ENCODE measurements at regions not wholly inside any gene's neighbourhood (a gene's known extent, or its start where the extent isn't known, plus 50 kb on each side); places are given as distances from the start of the nearest gene placed in this dataset.

GRCh38 chr5:74116266-74116665 lies 490.3 kb downstream of the ARHGEF28 start:
- TF ChIP-seq POLR2A (IDR thresholded peaks at IDR 0.05; ENCODE audit: low read depth, low read length) = no peak
- TF ChIP-seq POLR2AphosphoS2 (IDR thresholded peaks at IDR 0.05; ENCODE audit: low read depth, low read length) = no peak
- no peak for TF ChIP-seq RCOR1 (conservative IDR thresholded peaks at IDR 0.05; ENCODE audit: low read depth, low read length)
- TF ChIP-seq CREB1 (IDR thresholded peaks at IDR 0.05; ENCODE audit: low read depth) = no peak
- no peak for TF ChIP-seq CTCF (IDR thresholded peaks at IDR 0.05 in 2 of 3, conservative IDR thresholded peaks at IDR 0.05 in 1 of 3; ENCODE audit: control insufficient read depth in 2 of 3, extremely low read depth in 1 of 3, insufficient read depth in 1 of 3, low read depth in 3 of 3, low read length in 3 of 3)
